ENCODE measurements at regions not wholly inside any gene's neighbourhood (a gene's known extent, or its start where the extent isn't known, plus 50 kb on each side); places are given as distances from the start of the nearest gene placed in this dataset.
"Not testable (repeated sequence)": the region's sequence is repeated elsewhere in the genome, so short reads cannot be mapped to it uniquely, and the experiment has no call there.

DNA sequence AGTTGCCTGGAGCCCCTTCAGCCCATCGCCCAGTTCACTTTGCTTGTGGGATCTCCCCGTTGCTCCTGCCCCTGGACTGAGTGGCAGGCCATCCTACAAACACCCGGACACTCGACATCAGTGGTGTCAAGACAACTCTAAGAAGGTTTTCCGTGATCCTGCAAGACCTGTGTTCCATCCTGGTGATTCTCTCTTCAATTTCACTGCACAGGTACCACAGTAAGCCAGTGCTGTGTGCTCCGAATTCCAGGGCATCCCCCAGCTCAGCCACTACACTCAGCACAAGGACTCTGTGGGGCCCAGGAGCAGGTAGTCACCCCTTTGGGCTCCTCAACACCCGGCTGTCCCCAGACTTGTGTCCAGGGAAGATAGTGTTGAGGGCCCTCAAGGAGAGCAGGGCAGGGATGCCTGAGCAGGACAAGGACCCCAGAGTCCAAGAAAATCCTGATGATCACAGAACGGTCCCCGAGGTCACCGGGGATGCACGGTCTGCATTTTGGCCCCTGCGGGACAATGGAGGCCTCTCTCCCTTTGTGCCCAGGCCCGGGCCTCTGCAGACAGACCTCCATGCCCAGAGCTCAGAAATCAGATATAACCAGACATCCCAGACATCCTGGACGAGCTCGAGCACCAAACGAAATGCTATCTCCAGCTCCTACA is 146.9 kb upstream of the C1QTNF3 start:
- DNase-seq, result not testable (repeated sequence)

DNA sequence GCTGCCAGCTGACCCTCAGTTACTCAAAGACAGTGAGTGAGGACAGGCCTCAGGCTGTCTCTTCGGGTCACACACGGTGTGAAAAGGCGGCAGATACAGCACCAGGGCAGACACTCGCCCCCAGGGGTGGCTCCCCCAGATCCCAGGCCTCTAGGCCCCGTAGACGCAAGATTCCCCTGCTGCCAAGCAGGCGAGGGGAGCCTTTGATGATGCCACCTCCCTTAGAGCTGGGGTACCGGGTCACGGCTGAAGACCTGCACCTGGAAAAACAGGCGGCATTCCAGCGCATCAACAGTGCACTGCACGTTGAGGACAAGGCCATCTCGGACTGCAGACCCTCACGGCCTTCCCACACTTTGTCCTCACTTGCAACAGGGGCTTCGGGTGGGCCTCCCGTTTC is 147.5 kb upstream of the C1QTNF3 start:
- not testable (repeated sequence) for DNase-seq

DNA sequence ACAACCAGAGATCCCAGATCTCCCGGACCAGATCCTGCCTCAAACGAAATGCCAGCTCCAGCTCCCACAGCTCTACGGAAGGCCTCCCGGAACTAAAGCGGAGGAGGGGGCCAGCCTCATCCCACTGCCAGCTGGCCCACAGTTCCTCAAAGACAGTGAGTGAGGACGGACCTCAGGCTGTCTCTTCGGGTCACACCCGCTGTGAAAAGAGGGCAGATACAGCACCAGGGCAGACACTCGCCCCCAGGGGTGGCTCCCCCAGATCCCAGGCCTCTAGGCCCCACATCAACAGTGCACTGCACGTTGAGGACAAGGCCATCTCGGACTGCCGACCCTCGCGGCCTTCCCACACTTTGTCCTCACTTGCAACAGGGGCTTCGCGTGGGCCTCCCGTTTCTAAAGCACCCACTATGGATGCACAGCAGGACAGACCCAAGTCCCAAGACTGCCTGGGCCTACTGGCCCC is 148.3 kb upstream of the C1QTNF3 start:
- DNase-seq, result not testable (repeated sequence)

DNA sequence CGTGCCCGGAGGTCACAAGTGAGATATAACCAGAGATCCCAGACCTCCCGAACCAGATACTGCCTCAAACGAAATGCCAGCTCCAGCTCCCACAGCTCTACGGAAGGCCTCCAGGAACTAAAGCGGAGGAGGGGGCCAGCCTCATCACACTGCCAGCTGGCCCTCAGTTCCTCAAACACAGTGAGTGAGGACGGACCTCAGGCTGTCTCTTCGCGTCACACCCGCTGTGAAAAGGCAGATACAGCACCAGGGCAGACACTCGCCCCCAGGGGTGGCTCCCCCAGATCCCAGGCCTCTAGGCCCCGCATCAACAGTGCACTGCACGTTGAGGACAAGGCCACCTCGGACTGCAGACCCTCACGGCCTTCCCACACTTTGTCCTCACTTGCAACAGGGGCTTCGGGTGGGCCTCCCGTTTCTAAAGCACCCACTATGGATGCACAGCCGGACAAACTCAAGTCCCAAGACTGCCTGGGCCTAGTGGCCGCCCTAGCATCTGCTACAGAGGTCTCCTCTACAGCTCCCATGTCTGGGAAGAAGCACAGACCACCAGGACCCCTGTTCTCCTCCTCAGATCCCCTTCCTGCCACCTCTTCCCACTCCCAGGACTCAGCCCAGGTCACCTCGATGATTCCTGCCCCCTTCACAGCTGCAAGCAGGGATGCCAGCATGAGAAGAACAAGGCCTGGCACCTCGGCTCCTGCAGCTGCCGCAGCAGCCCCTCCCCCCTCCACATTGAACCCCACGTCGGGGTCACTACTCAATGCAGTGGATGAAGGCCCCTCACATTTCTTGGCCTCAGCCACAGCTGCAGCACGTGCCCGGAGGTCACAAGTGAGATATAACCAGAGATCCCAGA is 149.3 kb upstream of the C1QTNF3 start:
- not testable (repeated sequence) for DNase-seq

DNA sequence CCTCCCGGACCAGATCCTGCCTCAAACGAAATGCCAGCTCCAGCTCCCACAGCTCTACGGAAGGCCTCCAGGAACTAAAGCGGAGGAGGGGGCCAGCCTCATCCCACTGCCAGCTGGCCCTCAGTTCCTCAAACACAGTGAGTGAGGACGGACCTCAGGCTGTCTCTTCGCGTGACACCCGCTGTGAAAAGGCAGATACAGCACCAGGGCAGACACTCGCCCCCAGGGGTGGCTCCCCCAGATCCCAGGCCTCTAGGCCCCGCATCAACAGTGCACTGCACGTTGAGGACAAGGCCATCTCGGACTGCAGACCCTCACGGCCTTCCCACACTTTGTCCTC is 149.9 kb upstream of the C1QTNF3 start:
- DNase-seq, result not testable (repeated sequence)

DNA sequence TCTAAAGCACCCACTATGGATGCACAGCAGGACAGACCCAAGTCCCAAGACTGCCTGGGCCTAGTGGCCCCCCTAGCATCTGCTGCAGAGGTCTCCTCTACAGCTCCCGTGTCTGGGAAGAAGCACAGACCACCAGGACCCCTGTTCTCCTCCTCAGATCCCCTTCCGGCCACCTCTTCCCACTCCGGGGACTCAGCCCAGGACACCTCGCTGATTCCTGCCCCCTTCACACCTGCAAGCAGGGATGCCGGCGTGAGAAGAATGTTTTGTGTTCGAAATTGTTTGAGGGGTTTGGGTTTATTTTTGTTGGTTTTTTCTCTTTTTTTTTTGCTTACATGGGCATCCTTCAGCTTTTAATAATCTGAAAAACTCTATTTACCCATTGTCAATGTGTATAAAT is 150.3 kb upstream of the C1QTNF3 start:
- not testable (repeated sequence) for DNase-seq

DNA sequence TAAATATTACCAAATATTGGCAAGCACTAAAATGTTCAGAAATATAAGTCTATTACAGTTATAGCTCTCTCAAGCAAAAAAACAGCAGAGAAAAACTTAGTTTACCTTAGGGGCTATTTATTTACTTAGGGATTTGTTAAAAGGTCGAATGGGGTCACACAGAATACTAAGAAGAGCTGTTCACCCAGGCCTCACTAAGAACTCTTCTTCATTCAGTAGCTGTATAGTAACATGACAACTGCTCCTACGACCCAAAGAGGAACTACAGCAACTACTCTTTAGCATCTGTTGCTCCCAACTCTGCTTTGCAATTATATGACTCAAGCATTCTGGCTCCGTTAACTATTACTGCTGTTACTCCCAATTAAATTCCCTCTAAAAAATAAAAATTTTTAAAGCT is 150.8 kb upstream of the C1QTNF3 start:
- DNase-seq, result not testable (repeated sequence)

DNA sequence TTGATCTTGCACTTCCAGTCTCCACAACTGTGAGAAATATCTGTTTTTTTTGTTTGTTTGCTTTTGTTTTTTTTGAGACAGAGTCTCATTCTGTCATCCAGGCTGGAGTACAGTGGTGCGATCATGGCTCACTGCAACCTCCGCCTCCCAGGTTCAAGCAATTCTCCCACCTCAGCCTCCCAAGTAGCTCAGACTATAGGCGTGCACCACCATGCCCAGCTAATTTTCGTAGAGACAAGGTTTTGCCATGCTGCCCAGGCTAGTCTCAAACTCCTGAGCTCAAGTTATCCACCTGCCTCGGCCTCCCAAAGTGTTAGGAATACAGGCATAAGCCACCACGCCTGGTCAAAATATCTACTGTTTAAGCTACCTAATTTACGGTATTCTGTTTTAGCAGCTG is 153.1 kb upstream of the C1QTNF3 start:
- DNase-seq, result not testable (repeated sequence)

DNA sequence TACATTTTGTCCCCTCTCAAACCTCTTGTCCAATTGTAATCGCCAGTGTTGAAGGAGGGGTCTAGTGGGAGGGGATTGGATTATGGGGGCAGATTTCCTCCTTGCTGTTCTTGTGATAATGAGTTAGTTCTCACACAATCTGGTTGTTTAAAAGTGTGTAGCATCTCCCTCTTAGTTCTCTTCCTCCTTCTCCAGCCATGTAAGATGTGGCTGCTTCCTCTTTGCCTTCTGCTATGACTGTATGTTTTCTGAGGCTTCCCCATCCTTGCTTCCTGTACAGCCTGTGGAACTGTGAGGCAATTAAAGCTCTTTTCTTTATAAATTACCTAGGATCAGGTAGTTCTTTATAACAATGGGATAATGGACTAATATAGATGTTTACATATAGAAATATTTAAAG is 162.3 kb upstream of the C1QTNF3 start:
- not testable (repeated sequence) for DNase-seq

DNA sequence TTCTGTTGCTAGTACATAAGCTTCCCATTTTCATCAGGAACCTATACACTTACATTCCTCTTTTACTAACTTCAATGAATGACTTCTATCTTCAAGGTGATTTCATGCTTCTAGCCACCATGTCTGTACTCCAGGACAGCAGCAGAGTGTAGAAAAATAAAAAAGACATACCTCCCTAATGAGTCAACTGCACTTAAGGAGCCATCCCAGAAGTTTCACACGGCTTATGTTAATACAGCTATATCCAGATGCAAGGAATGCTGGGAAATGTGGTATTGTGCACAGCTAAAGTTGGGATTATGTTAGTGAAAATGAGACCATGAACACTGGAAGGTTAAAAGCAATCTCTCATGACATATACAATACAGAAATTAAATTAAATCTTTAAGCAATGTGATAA is 174.4 kb upstream of the C1QTNF3 start:
- not testable (repeated sequence) for DNase-seq

DNA sequence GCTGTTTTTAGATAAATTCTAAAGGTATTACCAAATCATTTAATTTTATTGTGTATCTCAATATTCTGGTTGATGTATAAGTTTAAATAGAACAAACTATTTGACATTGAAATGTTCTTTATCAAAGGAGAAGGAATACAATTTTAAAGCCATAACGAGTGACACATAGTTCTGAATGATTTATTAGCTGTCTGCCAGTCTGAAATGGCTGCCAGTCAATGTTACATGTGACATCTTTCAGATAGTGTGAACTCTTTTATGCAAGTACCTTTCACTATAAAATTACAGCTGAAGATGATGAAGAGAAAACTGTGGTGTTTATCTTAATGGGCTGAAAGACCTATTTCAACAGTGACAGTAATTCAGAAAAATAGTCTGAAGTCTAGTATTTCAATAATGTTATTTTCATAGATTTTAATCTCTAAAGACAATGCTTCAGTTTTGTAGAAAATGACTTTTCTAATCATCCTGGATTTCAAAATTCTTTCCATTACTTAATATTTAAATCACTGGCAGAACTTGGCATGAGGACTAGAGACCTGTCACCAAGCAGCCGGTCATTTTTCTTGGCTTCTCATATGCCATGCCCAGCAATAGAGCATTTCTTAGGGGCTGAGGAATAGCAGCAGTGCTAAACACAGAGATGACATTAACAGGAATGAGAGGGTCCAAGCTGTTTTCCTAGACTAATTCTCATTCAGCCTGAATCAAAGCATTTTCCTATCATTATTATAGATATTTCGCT is 178.5 kb upstream of the C1QTNF3 start:
- not testable (repeated sequence) for DNase-seq

DNA sequence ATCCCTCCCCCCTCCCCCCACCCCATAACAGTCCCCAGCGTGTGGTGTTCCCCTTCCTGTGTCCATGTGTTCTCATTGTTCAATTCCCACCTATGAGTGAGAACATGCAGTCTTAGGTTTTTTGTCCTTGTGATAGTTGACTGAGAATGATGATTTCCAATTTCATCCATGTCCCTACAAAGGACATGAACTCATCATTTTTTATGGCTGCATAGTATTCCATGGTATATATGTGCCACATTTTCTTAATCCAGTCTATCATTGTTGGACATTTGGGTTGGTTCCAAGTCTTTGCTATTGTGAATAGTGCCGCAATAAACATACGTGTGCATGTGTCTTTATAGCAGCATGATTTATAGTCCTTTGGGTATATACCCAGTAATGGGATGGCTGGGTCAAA is 180.1 kb upstream of the C1QTNF3 start:
- DNase-seq, result not testable (repeated sequence)

DNA sequence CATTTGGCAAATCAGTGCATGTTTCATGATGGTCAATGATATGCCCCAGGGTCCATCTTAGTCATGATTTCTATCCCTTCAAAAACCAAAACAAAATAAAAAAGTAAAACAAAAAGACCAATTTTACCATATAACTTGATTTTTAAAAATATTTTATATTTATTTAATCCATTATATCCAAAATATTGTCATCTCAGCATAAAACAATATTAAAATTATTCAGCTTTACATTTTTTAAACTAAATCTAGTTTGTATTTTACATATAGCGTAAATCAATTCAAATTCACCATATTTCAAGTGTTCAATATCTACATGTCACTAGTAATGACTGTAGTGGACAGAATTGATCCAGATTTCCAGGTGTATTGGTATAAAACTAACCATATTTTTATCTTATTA is 187.4 kb upstream of the C1QTNF3 start:
- not testable (repeated sequence) for DNase-seq

DNA sequence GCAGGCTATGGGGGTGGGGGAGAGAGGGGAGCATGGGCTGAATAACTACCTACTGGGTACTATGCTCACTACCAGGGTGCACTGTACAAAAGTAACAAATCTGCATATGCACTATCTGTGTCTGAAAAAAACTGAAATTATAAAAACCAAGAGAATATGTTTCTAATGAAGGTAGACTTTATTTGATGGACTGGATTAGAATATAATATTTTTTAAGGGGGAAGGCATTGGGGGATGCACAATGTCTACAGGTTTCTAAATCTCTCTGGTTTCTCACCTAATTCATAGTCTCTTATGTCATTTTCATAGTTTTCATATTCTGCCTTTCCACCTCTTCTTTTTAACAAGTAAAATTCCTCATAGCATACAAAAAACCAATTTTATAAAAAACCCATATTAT is 200.8 kb upstream of the C1QTNF3 start:
- DNase-seq, result not testable (repeated sequence)

DNA sequence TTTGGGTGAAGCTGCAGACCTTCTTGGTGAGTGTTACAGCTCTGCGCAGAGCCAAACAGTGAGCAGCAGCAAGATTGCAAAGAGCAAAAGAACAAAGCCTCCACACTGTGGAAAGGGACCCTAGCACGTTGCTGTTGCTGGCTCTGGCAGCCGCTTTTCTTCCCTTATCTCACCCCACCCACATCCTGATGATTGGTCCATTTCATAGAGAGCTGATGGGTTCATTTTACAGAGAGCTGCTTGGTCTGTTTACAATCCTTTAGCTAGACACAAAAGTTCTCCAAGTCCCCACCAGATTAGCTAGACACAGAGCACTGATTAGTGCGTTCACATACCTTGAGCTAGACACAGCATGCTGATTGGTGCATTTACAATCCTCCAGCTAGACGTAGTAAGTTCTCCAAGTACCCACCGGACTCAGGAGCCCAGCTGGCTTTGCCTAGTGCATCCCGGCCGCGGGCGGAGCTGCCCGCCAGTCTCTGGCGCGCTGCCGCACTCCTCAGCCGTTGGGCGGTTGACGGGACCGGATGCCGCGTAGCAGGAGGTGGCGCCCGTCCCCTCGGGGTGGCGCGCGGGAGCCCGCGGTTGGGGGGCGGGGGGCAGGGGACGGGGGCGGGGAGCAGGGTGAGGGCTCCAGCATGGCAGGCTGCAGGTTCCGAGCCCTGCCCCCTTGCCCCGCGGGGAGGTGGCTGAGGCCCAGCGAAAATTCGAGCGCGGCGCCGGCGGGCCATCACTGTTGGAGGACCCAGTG is 201.4 kb upstream of the C1QTNF3 start:
- not testable (repeated sequence) for DNase-seq

DNA sequence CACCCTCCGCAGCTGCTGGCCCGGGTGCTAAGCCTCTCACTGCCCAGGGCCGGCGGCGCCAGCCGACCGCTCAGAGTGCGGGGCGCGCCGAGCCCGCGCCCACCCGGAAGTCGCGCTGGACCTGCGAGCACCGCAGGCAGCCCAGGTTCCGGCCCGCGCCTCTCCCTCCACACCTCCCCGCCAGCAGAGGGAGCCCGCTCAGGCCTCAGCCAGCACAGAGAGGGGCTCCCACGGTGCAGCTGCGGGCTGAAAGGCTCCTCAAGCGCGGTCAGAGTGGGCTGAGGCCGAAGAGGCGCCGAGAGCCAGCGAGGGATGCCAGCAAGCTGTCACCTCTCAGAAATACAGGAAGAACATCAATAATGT is 202.0 kb upstream of the C1QTNF3 start:
- DNase-seq, result not testable (repeated sequence)

DNA sequence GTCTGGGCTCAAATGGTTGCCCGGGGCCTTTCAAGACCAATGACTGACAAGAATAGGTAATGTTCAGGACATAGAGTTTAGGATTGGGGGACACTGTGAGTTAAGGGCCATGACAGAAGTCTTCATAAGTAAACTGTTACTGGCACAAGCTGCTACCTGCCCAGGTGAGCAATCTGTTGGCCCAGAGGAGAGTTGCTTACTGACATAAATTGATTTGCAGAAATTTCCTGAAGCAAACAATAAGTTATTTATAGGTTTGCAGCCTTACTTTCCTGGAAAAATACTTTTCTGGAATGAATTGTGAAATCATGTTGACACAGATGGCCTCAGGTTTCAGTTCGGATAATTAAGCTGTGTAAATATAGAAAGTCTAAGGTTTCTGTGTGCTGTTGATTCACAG is 202.8 kb upstream of the C1QTNF3 start:
- DNase-seq, result not testable (repeated sequence)

DNA sequence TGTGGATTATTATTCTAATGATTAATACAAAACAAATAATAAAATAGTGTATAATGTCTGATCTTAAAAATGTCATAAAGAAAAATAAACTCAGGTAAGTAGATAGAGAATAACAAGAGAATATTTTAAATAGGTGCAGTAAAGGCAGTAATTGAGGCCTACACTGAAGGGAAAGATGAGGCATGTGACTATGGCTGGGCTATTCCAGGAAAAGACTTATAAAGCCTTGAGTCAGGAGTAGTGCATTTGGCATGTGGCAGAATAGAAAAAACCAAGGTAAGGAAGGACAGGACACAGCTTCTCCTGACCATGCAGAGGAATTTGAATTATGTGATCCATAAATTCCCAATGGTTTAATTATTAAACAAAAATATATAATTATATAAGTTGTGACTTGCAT is 215.6 kb upstream of the C1QTNF3 start:
- DNase-seq, result not testable (repeated sequence)

DNA sequence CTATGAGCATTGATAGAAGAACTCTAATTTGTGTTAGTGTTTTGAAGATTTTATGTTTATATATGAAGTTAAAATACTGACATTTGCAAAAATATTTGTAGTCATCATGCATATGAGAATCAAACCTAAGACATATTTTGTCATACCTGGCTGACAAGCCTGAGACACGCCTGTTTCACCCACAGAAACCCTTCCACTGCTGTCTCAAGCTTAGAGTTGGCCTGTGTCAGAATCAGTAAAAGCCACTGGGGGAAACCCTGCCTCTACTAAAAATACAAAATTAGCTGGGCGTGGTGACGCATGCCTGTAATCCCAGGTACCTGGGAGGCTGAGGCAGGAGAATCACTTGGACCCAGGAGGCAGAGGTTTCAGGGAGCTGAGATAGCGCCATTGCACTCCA is 218.0 kb upstream of the C1QTNF3 start:
- DNase-seq, result not testable (repeated sequence)

DNA sequence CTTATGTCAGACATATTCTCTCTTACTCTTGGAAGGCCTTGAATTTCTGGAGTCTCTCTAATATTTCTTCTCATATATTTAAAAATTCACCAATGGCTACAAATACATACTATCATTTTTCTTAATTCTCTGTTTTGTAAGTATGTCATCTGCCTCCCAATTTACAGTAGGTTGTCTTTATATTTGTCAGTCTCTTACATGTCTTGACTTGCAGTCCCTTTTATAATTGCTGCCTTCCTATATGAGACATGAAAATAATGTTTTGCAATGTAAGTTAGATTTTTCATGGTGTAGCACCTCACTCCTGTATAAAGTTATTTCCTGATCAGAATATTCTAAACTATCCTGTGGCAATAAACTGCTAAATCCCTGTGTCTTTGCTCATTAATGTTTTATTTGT is 223.1 kb upstream of the C1QTNF3 start:
- DNase-seq, result not testable (repeated sequence)

DNA sequence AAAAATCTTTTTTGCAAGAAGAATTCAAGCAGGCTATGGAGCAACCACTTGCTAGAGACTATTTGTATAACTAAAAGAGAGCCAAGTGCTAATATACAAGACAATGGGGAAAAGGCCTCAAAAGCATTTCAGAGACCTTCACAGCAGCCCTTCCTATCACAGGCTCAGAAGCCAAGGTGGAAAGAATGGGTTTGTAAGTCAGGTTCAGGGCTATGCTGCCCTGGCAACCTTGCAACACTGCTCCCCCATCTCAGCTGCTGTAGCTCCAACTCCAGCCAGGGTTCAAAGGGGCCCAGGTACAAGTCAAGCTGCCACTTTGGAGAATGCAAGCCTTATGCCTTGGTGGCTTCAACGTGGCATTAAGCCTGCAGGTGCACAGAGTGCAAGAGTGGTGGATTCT is 253.7 kb upstream of the C1QTNF3 start:
- not testable (repeated sequence) for DNase-seq

DNA sequence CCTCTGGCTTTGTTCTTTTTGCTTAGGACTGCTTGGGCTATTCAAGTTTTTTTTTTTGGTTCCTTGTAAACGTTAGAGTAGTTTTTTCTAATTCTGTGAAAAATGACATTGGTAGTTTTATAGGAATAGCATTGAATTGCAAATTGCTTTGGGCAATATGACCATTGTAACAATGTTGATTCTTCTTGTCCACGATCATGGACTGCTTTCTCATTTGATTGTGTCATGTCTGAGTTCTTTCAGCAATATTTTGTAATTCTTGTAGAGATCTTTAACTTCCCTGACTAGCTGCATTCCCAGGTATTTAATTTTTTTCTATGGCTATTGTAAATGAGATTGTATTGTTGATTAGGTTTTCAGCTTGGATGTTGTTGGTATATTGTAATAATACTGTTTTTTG is 286.2 kb upstream of the C1QTNF3 start:
- DNase-seq, result not testable (repeated sequence)

Measured in hippocampal formation (tissue), 2 donors.